OCI-LY3 (cell line): ENCODE measurements at regions not wholly inside any gene's neighbourhood (a gene's known extent, or its start where the extent isn't known, plus 50 kb on each side); places are given as distances from the start of the nearest gene placed in this dataset.
A peak's percentile ranks its signal among the peaks of the same experiment; 100 is the strongest.

ENCODE experiments used
- H2AFZ ChIP-seq: fragments of 200-600, 300-600 bp; shearing (Covaris generic); 2 replicates; pipeline ENCODE4 v1.6.0; 2014; ENCODE audit warnings: antibody characterized with exemption, low read depth, low read length
- H3K27ac ChIP-seq: fragments of 200-600, 300-600 bp; sonication (generic); 2 replicates; pipeline ENCODE4 v1.5.1; 2014; ENCODE audit warnings: mild to moderate bottlenecking, low read length, moderate library complexity, mixed read lengths
- H3K27me3 ChIP-seq: fragments of 200-600, 300-600 bp; sonication (generic); 2 replicates; pipeline ENCODE4 v1.6.1; 2014; ENCODE audit warnings: low read depth, low read length, mixed read lengths
- H3K36me3 ChIP-seq: fragments of 200-600, 300-600 bp; sonication (generic); replicated peaks from 2 replicates; pipeline ENCODE3; 2014; ENCODE audit warnings: low read depth, low read length, mixed read lengths
- H3K4me1 ChIP-seq: fragments of 300-600, 200-600 bp; sonication (generic); 2 replicates; pipeline ENCODE4 v1.6.1; 2014; ENCODE audit warnings: low read length, mixed read lengths
- H3K4me2 ChIP-seq: fragments of 200-600, 300-600 bp; sonication (generic); 2 replicates; pipeline ENCODE4 v1.6.1; 2014; ENCODE audit warnings: low read length, mixed read lengths
- H3K4me3 ChIP-seq: fragments of 300-600, 200-600 bp; sonication (generic); 2 replicates; pipeline ENCODE4 v1.5.1; 2014; ENCODE audit warnings: antibody characterized with exemption, mild to moderate bottlenecking, low read length, moderate library complexity
- H3K79me2 ChIP-seq: fragments of 300-600, 200-600 bp; shearing (Covaris generic); 2 replicates; pipeline ENCODE4 v1.6.1; 2014; ENCODE audit warnings: mild to moderate bottlenecking, low read length, mixed read lengths
- H3K9ac ChIP-seq: fragments of 300-600, 200-600 bp; shearing (Covaris generic); 2 replicates; pipeline ENCODE4 v1.6.0; 2014; ENCODE audit warnings: mild to moderate bottlenecking, low read length, moderate library complexity
- H3K9me3 ChIP-seq: fragments of 200-600, 300-600 bp; shearing (Covaris generic); 2 replicates; pipeline ENCODE4 v1.6.1; 2014; ENCODE audit warnings: low read length, mixed read lengths; ENCODE audit not compliant: insufficient read depth
- H4K20me1 ChIP-seq: fragments of 200-600, 300-600 bp; sonication (generic); 2 replicates; pipeline ENCODE4 v1.6.1; 2016; ENCODE audit warnings: low read length, mixed read lengths; ENCODE audit not compliant: insufficient read depth
- EZH2phosphoT487 ChIP-seq: fragments of 200-600 bp; shearing (Covaris generic); IDR thresholded peaks from 2 replicates; pipeline ENCODE4 v1.6.1; 2018; ENCODE audit warnings: antibody characterized with exemption, mixed run types, low read depth
- TF ChIP-seq, protein P1 (sequence below): fragments of 200-600, 300-600 bp; sonication (generic); IDR thresholded peaks from 2 replicates; pipeline ENCODE4 v1.5.1; 2014; ENCODE audit warnings: antibody characterized with exemption, low read length, low read depth

DNA sequence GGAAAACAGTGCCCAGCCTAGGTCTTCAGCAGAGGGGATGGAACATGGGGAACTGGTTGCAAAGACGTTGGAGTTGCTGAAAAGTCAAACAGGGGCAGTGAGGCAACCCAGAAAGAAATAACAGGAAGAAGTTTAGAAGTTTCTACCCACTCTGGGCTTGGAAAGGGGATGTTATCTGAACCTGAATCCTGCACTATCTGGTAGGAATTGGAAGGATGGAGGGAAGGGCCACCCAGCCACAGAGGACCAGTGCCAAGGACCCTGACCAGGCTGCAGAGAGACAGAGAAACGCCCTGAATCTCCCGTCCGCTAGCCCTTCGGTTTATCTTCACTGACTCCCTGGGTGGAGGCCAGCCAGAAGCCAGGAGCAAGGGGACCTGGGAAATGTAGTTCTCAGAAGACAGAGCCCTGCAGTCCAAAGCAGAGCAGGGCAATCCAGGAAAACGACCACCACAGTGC is 217.3 kb upstream of the RREB1 start:
- H3K27ac ChIP-seq: no peak overlapping the region
- H3K9ac ChIP-seq: no peak overlapping the region
- no peaks in the 10 kb centered on the region for H3K79me2 ChIP-seq
- no peaks in the 10 kb centered on the region for H3K36me3 ChIP-seq
- H3K4me2 ChIP-seq: peak overlapping the region; percentile 44
- no peaks in the 10 kb centered on the region for H3K9me3 ChIP-seq
- peak overlapping the region; percentile 91 for H2AFZ ChIP-seq
- TF ChIP-seq, protein P1, sequence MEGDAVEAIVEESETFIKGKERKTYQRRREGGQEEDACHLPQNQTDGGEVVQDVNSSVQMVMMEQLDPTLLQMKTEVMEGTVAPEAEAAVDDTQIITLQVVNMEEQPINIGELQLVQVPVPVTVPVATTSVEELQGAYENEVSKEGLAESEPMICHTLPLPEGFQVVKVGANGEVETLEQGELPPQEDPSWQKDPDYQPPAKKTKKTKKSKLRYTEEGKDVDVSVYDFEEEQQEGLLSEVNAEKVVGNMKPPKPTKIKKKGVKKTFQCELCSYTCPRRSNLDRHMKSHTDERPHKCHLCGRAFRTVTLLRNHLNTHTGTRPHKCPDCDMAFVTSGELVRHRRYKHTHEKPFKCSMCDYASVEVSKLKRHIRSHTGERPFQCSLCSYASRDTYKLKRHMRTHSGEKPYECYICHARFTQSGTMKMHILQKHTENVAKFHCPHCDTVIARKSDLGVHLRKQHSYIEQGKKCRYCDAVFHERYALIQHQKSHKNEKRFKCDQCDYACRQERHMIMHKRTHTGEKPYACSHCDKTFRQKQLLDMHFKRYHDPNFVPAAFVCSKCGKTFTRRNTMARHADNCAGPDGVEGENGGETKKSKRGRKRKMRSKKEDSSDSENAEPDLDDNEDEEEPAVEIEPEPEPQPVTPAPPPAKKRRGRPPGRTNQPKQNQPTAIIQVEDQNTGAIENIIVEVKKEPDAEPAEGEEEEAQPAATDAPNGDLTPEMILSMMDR: no peak
- no peak for TF ChIP-seq EZH2phosphoT487
- H3K4me3 ChIP-seq: peak overlapping the region; percentile 28; the same call in 1 of the 2 replicates
- no peaks in the 10 kb centered on the region for H4K20me1 ChIP-seq
- no peaks in the 10 kb centered on the region; the same call in 1 of the 2 replicates for H3K4me1 ChIP-seq
- no peaks in the 10 kb centered on the region for H3K27me3 ChIP-seq

GRCh38 chr6:6891125-6891721 is 216.5 kb upstream of the RREB1 start:
- no peak overlapping the region for H2AFZ ChIP-seq
- no peaks in the 10 kb centered on the region; the same call in 1 of the 2 replicates for H3K4me1 ChIP-seq
- no peaks in the 10 kb centered on the region for H3K9me3 ChIP-seq
- H3K36me3 ChIP-seq: no peaks in the 10 kb centered on the region
- H3K27ac ChIP-seq: no peak overlapping the region
- no peak overlapping the region for H3K4me3 ChIP-seq
- no peaks in the 10 kb centered on the region for H4K20me1 ChIP-seq
- H3K79me2 ChIP-seq: no peaks in the 10 kb centered on the region
- H3K4me2 ChIP-seq: no peak overlapping the region
- no peak for TF ChIP-seq EZH2phosphoT487
- TF ChIP-seq, protein P1: no peak
- no peak overlapping the region for H3K9ac ChIP-seq
- no peaks in the 10 kb centered on the region; the same call in 1 of the 2 replicates for H3K27me3 ChIP-seq

- no peaks in the 10 kb centered on the region for H3K36me3 ChIP-seq
- H3K27ac ChIP-seq: no peak overlapping the region
- H3K4me2 ChIP-seq: no peak overlapping the region
- H3K4me1 ChIP-seq: no peaks in the 10 kb centered on the region; the same call in 1 of the 2 replicates
- no peak overlapping the region for H2AFZ ChIP-seq
- no peaks in the 10 kb centered on the region for H3K9me3 ChIP-seq
- no peak overlapping the region for H3K4me3 ChIP-seq
- no peak overlapping the region for H3K9ac ChIP-seq
- H3K79me2 ChIP-seq: no peaks in the 10 kb centered on the region
- TF ChIP-seq, protein P1: no peak
- no peak for TF ChIP-seq EZH2phosphoT487
- no peaks in the 10 kb centered on the region; the same call in 1 of the 2 replicates for H3K27me3 ChIP-seq
- H4K20me1 ChIP-seq: no peaks in the 10 kb centered on the region
Observed at GRCh38 chr6:6891949-6892461, 215.8 kb upstream of the RREB1 start.

DNA sequence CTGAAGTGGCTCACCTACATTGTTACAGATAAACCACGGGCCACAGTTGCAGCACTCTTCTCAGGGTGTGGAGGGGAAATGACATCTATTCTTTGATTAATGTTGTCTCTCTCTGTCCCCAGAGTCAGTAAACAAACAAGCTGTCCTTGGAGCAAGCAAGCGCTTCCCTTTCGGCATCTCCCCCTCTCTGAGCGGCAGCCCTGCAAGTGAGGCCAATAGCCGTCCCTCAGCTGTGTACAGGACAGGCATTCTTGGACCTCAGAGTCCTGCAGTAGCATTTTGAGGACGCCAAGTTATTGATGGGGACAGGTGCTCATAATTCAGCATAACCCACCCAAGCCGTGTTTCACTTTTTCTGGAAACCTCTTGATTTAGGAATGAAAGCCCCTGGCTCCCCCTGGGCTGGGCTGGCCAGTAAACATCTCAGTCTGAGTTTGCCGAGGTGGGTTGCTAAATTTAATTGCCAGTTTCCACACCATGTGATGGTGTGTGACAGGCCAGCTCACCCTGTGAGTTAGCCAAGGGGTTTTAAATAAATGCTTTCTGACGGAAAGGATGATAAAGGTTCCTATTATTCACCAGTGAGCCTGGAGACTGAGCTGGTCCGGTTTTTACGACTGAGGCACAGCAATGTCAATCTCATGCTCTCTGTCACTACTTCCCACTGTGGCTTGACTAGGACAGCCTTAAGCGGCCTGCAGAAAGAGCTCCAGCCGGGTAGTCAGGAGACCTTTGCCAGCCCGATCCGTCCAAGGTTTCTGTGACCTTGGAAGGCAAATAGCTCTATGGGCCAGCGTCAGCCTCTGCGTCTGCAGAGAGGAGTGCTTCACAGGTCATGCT is 214.8 kb upstream of the RREB1 start:
- H3K27ac ChIP-seq: no peak overlapping the region
- peaks cover 7% of the 10 kb centered on the region; the same call in 1 of the 2 replicates for H3K27me3 ChIP-seq
- H3K79me2 ChIP-seq: no peaks in the 10 kb centered on the region
- H4K20me1 ChIP-seq: no peaks in the 10 kb centered on the region
- no peak overlapping the region for H3K4me3 ChIP-seq
- no peak overlapping the region for H3K9ac ChIP-seq
- no peaks in the 10 kb centered on the region for H3K36me3 ChIP-seq
- no peak overlapping the region for H3K4me2 ChIP-seq
- no peaks in the 10 kb centered on the region; the same call in 1 of the 2 replicates for H3K4me1 ChIP-seq
- H3K9me3 ChIP-seq: no peaks in the 10 kb centered on the region
- TF ChIP-seq EZH2phosphoT487: no peak
- TF ChIP-seq, protein P1: no peak
- H2AFZ ChIP-seq: no peak overlapping the region
